GM19395 (cell line): ENCODE measurements at regions not wholly inside any gene's neighbourhood (a gene's known extent, or its start where the extent isn't known, plus 50 kb on each side); places are given as distances from the start of the nearest gene placed in this dataset.
"Not testable (repeated sequence)": the region's sequence is repeated elsewhere in the genome, so short reads cannot be mapped to it uniquely, and the experiment has no call there.

Experiments
- ATAC-seq: cut with Tn5 transposase; IDR thresholded peaks from one replicate; pipeline ENCODE4 v1.9.1; 2021; ENCODE audit warnings: mild to moderate bottlenecking, moderate library complexity; ENCODE audit not compliant: unreplicated experiment

- ATAC-seq = not testable (repeated sequence)
These were observed 51.3 kb upstream of the RIOK2 start for GRCh38 chr5:97234380-97234779.

DNA sequence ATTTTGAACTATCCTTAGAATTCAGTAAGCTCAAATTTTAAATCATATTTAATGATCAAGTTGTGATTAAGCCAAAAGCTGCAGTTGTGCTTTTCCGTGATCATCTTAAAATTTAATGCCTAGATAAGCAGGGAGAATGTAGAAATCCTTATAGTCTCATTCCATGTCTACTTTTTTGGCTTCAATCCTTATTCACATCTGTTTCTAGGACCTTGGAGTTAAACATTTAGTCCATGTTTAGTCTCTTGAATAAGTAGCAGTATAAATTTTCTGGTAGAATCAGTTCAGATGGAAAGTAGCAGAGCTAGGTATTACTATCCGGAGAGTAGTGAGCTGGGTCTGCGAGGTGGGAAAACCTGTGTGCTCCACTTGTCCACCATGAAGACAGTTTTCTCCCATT is 59.3 kb upstream of the RIOK2 start:
- no peak for ATAC-seq

- ATAC-seq = no peak
These were observed 60.3 kb upstream of the RIOK2 start for GRCh38 chr5:97243353-97243752.

DNA sequence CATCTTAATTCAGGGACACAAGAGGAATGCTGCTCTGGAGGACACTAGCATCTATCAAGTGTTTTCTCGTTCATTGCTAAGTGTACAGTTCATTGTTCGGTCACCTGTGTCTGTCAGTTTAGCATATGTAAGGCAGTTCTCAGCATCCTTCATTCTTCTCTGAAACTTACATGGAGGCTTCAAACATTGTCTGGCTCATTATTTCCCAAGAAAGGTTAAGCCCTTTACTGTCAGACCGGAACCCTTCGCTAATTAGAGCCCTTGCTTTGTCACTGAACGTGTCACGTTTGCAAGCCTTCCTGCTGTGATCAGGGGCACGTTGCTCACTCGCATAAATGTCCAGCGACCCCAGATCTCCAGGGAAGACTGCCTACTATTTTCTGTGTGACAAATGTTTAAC is 62.3 kb upstream of the RIOK2 start:
- ATAC-seq = no peak

GRCh38 chr5:97250113-97250512 is 67.1 kb upstream of the RIOK2 start:
- ATAC-seq = no peak

DNA sequence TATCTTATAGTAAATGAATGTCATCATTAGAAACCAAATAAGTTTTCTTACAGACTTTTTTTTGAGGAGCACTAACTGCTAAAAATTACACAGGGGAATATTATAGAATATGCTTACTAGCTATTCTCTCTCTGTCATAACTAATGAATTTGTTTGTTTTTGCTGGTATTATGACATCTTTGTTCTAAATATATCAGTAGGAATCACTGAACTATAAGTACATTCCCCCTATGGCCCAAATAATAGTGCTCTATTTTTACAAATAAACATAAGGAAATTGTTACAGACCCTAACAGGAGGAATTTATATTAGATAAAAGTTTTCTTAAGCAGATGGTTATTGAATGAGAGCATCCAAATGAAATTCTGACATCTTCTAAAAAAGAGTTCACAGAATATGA is 83.0 kb upstream of the RIOK2 start:
- no peak for ATAC-seq

DNA sequence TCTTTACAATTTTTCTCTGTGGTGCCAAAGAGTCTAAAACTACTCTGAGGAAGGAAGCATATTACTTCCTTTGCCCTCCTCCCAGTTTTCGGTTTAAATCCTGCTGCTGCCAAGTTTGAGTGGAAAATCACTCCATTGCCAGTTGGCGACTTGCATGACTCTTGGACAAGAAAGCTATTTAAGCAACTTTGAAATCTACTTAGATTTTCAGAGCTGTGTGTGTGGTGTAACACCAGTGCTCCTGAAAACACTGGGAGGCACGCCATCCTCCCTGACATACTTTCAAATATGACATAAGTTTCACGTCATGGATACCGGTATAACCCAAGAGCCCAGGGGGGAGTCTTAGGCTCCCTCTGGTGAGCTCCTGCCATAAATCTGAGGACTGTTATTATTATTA is 83.5 kb upstream of the RIOK2 start:
- ATAC-seq = no peak

- no peak for ATAC-seq
These were observed 84.7 kb upstream of the RIOK2 start for GRCh38 chr5:97267767-97268166.

DNA sequence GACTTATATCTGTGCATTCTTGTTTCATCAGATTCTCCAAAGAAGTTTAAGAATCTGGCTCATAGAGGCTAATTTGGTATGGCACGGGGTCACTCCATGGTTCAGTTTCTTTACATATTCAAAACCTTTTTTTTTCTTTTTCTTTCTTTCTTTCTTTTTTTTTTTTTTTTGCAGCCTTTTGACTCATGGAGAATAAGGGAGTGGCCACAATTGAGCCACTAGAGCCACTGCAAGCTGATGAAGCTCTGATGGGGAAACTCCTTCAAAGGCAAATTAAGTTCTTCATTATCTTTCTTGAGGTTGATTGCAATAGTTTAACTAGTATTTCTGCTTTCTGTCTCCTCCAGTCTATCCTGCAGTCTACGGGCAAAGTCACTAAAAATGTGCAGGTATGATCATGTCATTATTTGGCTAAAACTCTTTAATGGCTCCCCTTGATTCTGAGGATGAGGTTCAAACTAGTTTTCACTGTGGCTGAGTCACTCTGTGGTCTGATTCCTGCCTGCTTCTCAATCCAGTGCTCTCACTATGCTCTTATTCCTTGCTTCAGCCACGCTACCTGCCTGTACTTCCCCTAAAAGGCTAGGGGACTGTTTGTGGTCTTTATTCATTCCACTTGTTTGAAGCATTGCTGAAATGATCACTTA is 93.5 kb upstream of the RIOK2 start:
- no peak for ATAC-seq

- ATAC-seq = no peak
These were observed 98.2 kb upstream of the RIOK2 start for GRCh38 chr5:97281257-97281656.

GRCh38 chr5:97297063-97297703 is 114.1 kb upstream of the RIOK2 start:
- ATAC-seq = peak; percentile 96

DNA sequence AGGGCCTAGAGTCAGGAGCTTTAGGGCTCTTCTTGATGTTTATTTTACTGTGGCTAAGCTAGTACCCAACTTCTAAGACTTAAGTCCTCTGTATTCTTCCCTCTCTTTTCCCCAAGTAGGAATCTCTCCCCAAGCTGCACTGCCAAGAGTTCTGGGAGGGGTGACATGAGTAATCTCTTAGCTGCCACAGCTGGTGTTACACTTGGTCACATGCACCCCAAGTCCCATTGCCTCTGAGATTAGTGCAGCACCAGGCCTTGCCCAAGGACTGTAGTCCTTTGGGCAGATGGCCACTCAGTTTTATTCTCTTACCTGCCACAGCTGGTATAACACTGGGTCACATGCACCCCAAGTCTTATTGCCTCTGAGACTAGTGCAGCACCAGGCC is 114.7 kb upstream of the RIOK2 start:
- peak; percentile 19 for ATAC-seq

DNA sequence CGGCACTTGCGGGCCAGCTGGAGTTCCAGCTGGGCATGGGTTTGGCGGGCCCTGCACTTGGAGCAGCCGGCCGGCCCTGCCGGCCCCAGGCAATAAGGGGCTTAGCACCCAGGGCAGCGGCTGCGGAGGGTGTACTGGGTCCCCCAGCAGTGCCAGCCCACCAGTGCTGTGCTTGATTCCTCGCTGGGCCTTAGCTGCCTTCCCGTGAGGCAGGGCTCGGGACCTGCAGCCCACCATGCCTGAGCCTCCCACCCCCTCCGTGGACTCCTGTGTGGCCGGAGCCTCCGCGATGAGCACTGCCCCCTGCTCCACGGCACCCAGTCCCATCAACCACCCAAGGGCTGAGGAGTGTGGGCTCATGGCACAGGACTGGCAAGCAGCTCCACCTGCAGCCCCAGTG is 118.1 kb upstream of the RIOK2 start:
- not testable (repeated sequence) for ATAC-seq

DNA sequence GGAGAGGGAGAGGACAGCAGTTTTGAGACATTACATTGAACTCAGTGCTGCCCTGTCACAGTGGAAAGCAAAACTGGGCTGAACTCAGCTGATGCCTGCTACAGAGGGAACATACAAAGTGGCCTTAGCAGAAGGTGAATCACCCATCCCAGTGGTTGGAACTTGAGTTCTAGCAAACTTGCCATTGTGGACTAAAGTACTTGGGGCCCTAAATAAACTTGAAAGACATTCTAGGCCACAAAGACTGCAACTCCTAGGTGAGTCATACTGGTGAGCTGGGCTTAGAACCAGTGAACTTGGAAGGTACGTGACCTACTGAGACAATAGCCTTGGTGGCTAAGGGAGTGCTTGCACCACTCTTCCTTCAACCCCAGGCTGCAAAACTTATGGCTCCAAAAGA is 155.7 kb upstream of the RIOK2 start:
- ATAC-seq = no peak

DNA sequence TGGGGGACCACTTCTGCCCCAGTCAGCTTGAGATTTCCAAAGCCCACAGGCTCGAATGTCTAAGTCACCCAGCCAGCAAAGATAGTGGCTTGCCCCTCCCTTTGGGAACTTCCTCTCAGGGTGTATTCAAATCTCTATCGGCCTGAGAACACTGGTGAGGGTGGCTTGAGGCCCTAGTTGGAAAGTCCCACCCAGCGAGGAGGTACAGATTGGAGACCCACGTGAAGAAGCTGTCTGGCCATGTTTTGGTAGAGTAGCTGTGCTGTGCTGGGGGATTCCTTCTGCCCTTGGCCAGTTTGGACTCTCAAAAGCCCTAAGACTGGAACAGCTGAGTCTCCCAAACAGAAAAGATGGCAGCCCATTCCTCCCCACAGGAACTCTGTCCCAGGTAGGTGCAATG is 172.7 kb upstream of the RIOK2 start:
- peak; percentile 90 for ATAC-seq

DNA sequence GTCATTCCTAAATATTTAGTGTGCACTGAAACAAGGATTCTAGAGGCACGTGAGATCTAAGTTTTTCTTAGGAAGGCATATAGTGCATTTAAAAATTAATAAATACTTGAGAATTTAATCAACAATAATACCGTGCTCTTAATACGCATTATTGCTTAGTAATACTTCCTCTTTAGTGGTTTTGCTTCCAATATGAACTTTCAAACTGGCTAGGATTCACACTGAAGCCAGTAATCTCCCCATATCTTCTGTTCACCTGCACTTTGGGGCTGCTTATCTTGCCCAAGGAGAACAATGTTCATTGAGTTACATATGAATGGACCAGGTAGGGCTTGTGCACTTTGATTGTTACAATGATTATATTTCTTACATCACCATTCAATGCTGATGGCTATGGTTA is 180.5 kb upstream of the RIOK2 start:
- ATAC-seq = no peak

- ATAC-seq = no peak
These were observed 181.7 kb upstream of the RIOK2 start for GRCh38 chr5:97364731-97365130.

DNA sequence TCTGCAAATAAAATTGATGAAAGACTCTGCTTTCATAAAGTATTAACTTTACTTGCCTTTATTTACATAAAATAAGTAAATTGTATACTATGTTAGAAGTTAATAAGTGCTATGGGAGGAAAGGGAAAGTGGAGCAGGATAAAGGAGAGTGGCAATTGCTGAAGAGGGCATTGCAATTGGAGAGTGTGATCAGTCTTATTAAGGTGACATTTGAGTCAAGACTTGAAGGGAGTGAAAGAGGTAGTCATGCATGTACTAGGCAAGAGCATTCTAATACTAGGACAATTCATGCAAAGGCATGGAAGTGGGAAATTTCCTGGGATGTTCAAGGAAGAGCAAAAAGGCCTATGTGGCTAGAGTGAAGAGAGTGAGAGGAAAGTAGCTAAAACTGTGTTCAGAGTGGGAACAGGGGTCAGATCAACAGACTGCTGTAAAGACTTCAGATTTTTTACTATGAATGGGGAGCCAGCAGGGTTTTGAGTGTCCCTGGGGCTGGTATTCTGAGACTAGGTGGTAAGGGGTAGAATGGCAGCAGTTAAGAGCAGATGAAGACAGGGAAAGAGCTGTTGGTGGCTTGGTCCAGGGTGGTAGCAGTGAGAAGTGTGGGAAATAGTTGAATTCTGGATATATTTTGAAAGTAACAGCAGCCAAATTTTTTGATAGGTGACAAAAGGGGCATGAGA is 182.3 kb upstream of the RIOK2 start:
- ATAC-seq = no peak

DNA sequence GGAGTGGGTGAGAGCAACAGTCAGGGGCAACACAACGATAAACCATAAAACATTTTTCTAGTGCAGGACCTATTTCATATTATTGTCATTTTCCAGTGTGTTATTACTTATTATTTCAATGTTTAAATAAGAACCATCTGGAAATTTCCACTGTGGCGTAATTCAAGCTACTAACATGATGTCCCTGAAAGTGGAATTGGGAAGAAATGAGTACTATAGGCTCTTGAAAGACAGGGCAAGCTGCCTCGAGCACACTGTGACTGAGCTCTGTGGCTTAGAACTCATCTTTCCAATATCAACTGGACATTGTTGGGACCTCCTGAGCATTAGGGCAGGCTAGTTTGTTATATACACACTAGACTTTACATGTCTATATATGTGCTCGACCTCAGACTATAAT is 182.9 kb upstream of the RIOK2 start:
- no peak for ATAC-seq

DNA sequence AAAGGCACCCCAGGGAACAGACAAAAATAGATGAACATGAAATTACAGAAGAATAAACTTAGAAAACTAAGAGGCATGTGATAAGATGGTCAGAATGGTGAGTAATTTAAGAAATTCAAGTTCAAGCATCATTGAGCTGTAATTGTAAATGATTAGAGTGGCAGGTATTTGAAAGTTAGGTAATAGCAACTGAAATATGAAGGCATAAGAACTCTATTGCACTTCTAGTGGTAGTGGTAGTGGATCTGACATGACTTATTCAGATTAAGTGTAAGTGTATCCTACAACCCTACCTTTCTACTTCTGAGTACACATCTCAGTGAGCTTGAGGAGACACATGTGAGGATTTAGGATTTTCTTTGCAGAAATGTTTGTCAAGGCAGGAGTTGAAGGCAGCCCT is 192.9 kb upstream of the RIOK2 start:
- no peak for ATAC-seq

DNA sequence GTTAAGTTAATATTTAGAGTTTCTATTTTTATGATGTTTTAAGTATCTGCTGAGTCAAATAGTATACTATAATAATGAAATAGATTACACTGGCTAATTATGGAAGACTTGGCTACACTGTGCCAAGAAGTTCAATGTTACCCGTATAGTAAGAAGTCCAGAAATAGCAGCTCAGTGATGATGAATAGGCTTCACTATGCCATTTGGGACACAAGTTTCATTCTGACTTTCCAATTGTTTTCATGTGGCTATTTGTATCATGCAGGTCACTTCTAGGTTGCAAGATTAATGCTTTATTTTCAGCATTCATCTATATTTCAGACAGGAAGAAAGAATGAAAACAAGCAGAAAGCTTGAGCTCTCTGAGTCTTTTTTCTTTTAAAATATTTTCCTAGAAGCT is 194.5 kb upstream of the RIOK2 start:
- no peak for ATAC-seq

- ATAC-seq = no peak
These were observed 200.9 kb upstream of the RIOK2 start for GRCh38 chr5:97383996-97384395.
